PC-3 (cell line): ENCODE measurements at regions not wholly inside any gene's neighbourhood (a gene's known extent, or its start where the extent isn't known, plus 50 kb on each side); places are given as distances from the start of the nearest gene placed in this dataset.
"Not testable (repeated sequence)": the region's sequence is repeated elsewhere in the genome, so short reads cannot be mapped to it uniquely, and the experiment has no call there.

Experiments
- ATAC-seq: fragments of 200-7000 bp; cut with Tn5 transposase; 2 replicates; pipeline ENCODE4 v1.9.1; 2020; ENCODE audit warnings: mild to moderate bottlenecking, moderate library complexity
- BruUV-seq: library from RNA; stranded (reverse); fragments of 400-500 nt; replicated peaks from 2 replicates; lab custom pipeline; 2021; lab: Mats Ljungman, UMichigan
- CTCF ChIA-PET: fragments of 300-600 bp; sonication (Branson Sonifier 250); formaldehyde crosslinking; loops from one replicate; lab custom pipeline; 2022; ENCODE audit warnings: antibody characterized with exemption; lab: Charles Lee
- POLR2A ChIA-PET: fragments of 300-600 bp; sonication (Branson Sonifier 250); formaldehyde crosslinking; loops from one replicate; lab custom pipeline; 2022; ENCODE audit warnings: antibody characterized with exemption; ENCODE audit not compliant: unreplicated experiment; lab: Charles Lee
- DNase-seq: peaks from one replicate; pipeline ENCODE4 v3.0.0-alpha.2; 2015
- H2AFZ ChIP-seq: fragments of 300-600 bp; sonication (generic); 2 replicates; pipeline ENCODE4 v1.6.0; 2016; ENCODE audit warnings: antibody characterized with exemption, low read length
- H3F3A ChIP-seq: fragments of 300-600 bp; sonication (generic); one replicate; pipeline ENCODE4 v1.6.0; 2017; ENCODE audit warnings: antibody characterized with exemption, low read length, control low read depth, mild to moderate bottlenecking; ENCODE audit not compliant: unreplicated experiment
- H3K27ac ChIP-seq: fragments of 300-600 bp; sonication (generic); 2 replicates; pipeline ENCODE4 v1.5.1; 2016; ENCODE audit warnings: mild to moderate bottlenecking, low read length
- H3K27me3 ChIP-seq: fragments of 300-600 bp; sonication (generic); 2 replicates; pipeline ENCODE4 v1.6.1; 2016; ENCODE audit warnings: low read length, mixed read lengths
- H3K36me3 ChIP-seq: fragments of 300-600 bp; sonication (generic); 2 replicates; pipeline ENCODE4 v1.6.1; 2016; ENCODE audit warnings: low read depth, mixed run types, low read length, mixed read lengths
- H3K4me1 ChIP-seq: fragments of 300-600 bp; sonication (generic); 2 replicates; pipeline ENCODE4 v1.5.1; 2016; ENCODE audit warnings: low read length; ENCODE audit not compliant: insufficient read depth
- H3K4me2 ChIP-seq: fragments of 300-600 bp; sonication (generic); 2 replicates; pipeline ENCODE4 v1.6.0; 2016; ENCODE audit warnings: low read length
- H3K4me3 ChIP-seq: fragments of 300-600 bp; sonication (generic); 2 replicates; pipeline ENCODE4 v1.5.1; 2016; ENCODE audit warnings: mild to moderate bottlenecking, low read length, mixed read lengths
- H3K79me2 ChIP-seq: fragments of 300-600 bp; sonication (generic); 2 replicates; pipeline ENCODE4 v1.6.1; 2017; ENCODE audit warnings: low read length, mixed read lengths
- H3K9ac ChIP-seq: fragments of 300-600 bp; sonication (generic); 2 replicates; pipeline ENCODE4 v1.6.0; 2016; ENCODE audit warnings: mild to moderate bottlenecking, low read length
- H3K9me2 ChIP-seq: fragments of 300-600 bp; sonication (generic); replicated peaks from 2 replicates; pipeline ENCODE4 v1.6.1; 2016; ENCODE audit warnings: mixed run types, low read length, mixed read lengths
- H3K9me3 ChIP-seq: fragments of 300-600 bp; sonication (generic); 2 replicates; pipeline ENCODE4 v1.6.1; 2016; ENCODE audit warnings: low read length, mixed read lengths
- H4K20me1 ChIP-seq: fragments of 300-600 bp; sonication (generic); 2 replicates; pipeline ENCODE4 v1.6.1; 2016; ENCODE audit warnings: low read length, mixed read lengths
- CTCF ChIP-seq: fragments of 300-600 bp; sonication (generic); conservative IDR thresholded peaks from 2 replicates; pipeline ENCODE4 v1.5.1; 2017; ENCODE audit warnings: antibody characterized with exemption, low read depth, mild to moderate bottlenecking, low read length
- EZH2 ChIP-seq: fragments of 300-600 bp; sonication (generic); IDR thresholded peaks from one replicate; pipeline ENCODE4 v1.6.1; 2017; ENCODE audit warnings: antibody characterized with exemption, mild to moderate bottlenecking, low read length; ENCODE audit not compliant: unreplicated experiment
- EZH2phosphoT487 ChIP-seq: fragments of 300-600 bp; sonication (generic); IDR thresholded peaks from 2 replicates; pipeline ENCODE4 v1.6.1; 2018; ENCODE audit warnings: mild to moderate bottlenecking, antibody characterized with exemption, low read length, borderline replicate concordance
- intact Hi-C: fragments of 100-400 bp; cut with micrococcal nuclease; formaldehyde crosslinking; loops from 2 replicates; pipeline ENCODE4 v1.9.0; 2023

GRCh38 chr21:9733761-9734558 lies 787.4 kb upstream of the TPTE start:
- H3F3A ChIP-seq, BruUV-seq, H3K27me3 ChIP-seq, ATAC-seq, H3K9ac ChIP-seq, H3K4me1 ChIP-seq, H2AFZ ChIP-seq, intact Hi-C loops, H3K4me3 ChIP-seq, POLR2A ChIA-PET, H4K20me1 ChIP-seq, H3K79me2 ChIP-seq, DNase-seq, CTCF ChIA-PET, H3K36me3 ChIP-seq, H3K27ac ChIP-seq, H3K9me2 ChIP-seq, H3K4me2 ChIP-seq: not testable (repeated sequence)
- peaks cover 68% of the 10 kb centered on the region for H3K9me3 ChIP-seq

- no peak for TF ChIP-seq EZH2
- TF ChIP-seq CTCF, result no peak
- TF ChIP-seq EZH2phosphoT487, result no peak
- intact Hi-C loops, result no loop called here
- Histone ChIP-seq H3K79me2 (no peaks in the 10 kb centered on the region), H3K9ac (no peak overlapping the region), H4K20me1 (no peaks in the 10 kb centered on the region), H3K4me3 (no peak overlapping the region), H3K4me1 (no peaks in the 10 kb centered on the region), H3K27ac (no peak overlapping the region), H3K9me2 (no peaks in the 10 kb centered on the region), H3K27me3 (no peaks in the 10 kb centered on the region), H3K9me3 (peaks cover 68% of the 10 kb centered on the region), H3F3A (no peaks in the 10 kb centered on the region), H2AFZ (no peak overlapping the region), H3K36me3 (no peaks in the 10 kb centered on the region), H3K4me2 (no peak overlapping the region)
- DNase-seq (no peak), ATAC-seq (no peak)
- ChIA-PET CTCF (no interaction called here), POLR2A (no interaction called here)
- no TSS peak for BruUV-seq
Observed at GRCh38 chr21:9735421-9735961, 785.9 kb upstream of the TPTE start.

GRCh38 chr21:9737301-9737700 lies 784.1 kb upstream of the TPTE start:
- H3K9me2 ChIP-seq, H3K36me3 ChIP-seq, DNase-seq, ATAC-seq, H3K4me3 ChIP-seq, H3K27me3 ChIP-seq, intact Hi-C loops, H3K79me2 ChIP-seq, H4K20me1 ChIP-seq, H3F3A ChIP-seq, H3K9ac ChIP-seq, H3K27ac ChIP-seq, BruUV-seq, CTCF ChIA-PET, H3K4me1 ChIP-seq, H2AFZ ChIP-seq, H3K4me2 ChIP-seq, POLR2A ChIA-PET: not testable (repeated sequence)
- peaks cover 71% of the 10 kb centered on the region for H3K9me3 ChIP-seq

GRCh38 chr21:9737871-9738515 lies 783.4 kb upstream of the TPTE start:
- H3K9ac ChIP-seq, H3K9me2 ChIP-seq, H3K4me2 ChIP-seq, H3F3A ChIP-seq, H3K4me3 ChIP-seq, H3K27me3 ChIP-seq, H2AFZ ChIP-seq, H3K79me2 ChIP-seq, H3K4me1 ChIP-seq, ATAC-seq, POLR2A ChIA-PET, H3K36me3 ChIP-seq, intact Hi-C loops, H3K27ac ChIP-seq, BruUV-seq, CTCF ChIA-PET, H4K20me1 ChIP-seq: not testable (repeated sequence)
- peak; percentile 12 for DNase-seq
- H3K9me3 ChIP-seq, result peaks cover 65% of the 10 kb centered on the region
